ENCODE measurements at regions not wholly inside any gene's neighbourhood (a gene's known extent, or its start where the extent isn't known, plus 50 kb on each side); places are given as distances from the start of the nearest gene placed in this dataset.

- Histone ChIP-seq H3K27me3 (ENCODE audit: insufficient read depth, poor library complexity, severe bottlenecking) (no peaks in the 10 kb centered on the region), H3K27ac (ENCODE audit: poor library complexity, severe bottlenecking) (no peak overlapping the region), H3K4me1 (ENCODE audit: insufficient read depth, poor library complexity, severe bottlenecking) (no peaks in the 10 kb centered on the region), H3K36me3 (ENCODE audit: low read depth) (peaks cover 23% of the 10 kb centered on the region), H3K9me3 (ENCODE audit: severe bottlenecking) (no peaks in the 10 kb centered on the region), H3K4me3 (ENCODE audit: severe bottlenecking) (no peak overlapping the region)
- ATAC-seq (ENCODE audit: low read depth) (no peak), DNase-seq (ENCODE audit: low spot score) (no peak)
- TF ChIP-seq, protein P1, sequence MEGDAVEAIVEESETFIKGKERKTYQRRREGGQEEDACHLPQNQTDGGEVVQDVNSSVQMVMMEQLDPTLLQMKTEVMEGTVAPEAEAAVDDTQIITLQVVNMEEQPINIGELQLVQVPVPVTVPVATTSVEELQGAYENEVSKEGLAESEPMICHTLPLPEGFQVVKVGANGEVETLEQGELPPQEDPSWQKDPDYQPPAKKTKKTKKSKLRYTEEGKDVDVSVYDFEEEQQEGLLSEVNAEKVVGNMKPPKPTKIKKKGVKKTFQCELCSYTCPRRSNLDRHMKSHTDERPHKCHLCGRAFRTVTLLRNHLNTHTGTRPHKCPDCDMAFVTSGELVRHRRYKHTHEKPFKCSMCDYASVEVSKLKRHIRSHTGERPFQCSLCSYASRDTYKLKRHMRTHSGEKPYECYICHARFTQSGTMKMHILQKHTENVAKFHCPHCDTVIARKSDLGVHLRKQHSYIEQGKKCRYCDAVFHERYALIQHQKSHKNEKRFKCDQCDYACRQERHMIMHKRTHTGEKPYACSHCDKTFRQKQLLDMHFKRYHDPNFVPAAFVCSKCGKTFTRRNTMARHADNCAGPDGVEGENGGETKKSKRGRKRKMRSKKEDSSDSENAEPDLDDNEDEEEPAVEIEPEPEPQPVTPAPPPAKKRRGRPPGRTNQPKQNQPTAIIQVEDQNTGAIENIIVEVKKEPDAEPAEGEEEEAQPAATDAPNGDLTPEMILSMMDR (IDR thresholded peaks at IDR 0.05; ENCODE audit: poor library complexity, severe bottlenecking) = no peak
Observed at GRCh38 chr17:77441940-77442339, 301.2 kb downstream of the SEC14L1 start.

DNA sequence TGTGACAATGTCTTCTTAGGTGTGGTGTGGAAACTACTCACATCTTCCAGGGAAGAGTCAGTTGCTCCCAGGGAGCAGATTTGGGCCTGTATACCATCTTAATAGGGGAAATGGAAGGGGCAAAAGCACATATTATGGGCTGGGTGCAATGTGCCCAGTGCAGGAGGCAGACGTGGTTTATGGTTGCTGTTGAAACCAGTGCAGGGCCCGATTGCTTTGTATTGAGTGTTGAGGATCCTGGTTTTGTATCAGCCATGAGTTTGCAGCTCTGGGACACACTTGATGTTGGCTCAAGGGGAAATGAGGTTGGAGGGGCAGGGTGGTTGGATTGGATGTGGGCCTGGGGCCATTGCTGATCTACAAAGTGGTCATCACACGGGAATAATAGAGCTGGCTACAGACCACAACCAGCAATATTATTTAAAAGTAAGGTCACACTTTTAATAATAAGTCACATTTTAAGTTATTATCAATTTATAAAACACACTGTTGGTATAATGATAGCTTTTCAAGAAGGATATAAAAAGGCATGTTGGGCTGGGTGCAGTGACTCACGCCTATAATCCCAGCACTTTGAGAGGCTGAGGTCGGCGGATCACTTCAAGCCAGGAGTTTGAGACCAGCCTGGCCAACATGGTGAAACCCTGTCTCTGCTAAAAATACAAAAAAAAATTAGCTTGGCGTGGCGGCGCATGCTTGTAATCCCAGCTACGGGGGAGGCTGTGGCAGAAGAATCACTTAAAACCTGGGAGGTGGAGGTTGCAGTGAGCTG is 302.4 kb downstream of the SEC14L1 start:
- Histone ChIP-seq H3K27me3 (ENCODE audit: insufficient read depth, poor library complexity, severe bottlenecking) (no peaks in the 10 kb centered on the region), H3K36me3 (ENCODE audit: low read depth) (peaks cover 29% of the 10 kb centered on the region), H3K4me3 (ENCODE audit: severe bottlenecking) (no peak overlapping the region), H3K9me3 (ENCODE audit: severe bottlenecking) (no peaks in the 10 kb centered on the region), H3K4me1 (ENCODE audit: insufficient read depth, poor library complexity, severe bottlenecking) (no peaks in the 10 kb centered on the region), H3K27ac (ENCODE audit: poor library complexity, severe bottlenecking) (no peak overlapping the region)
- DNase-seq (ENCODE audit: low spot score) (no peak), ATAC-seq (ENCODE audit: low read depth) (no peak)
- TF ChIP-seq, protein P1 (IDR thresholded peaks at IDR 0.05; ENCODE audit: poor library complexity, severe bottlenecking) = no peak

- DNase-seq (ENCODE audit: low spot score) (no peak), ATAC-seq (ENCODE audit: low read depth) (no peak)
- no peak overlapping the region for H3K4me3 ChIP-seq (ENCODE audit: severe bottlenecking)
- H3K9me3 ChIP-seq (ENCODE audit: severe bottlenecking) = no peaks in the 10 kb centered on the region
- peaks cover 29% of the 10 kb centered on the region for H3K36me3 ChIP-seq (ENCODE audit: low read depth)
- TF ChIP-seq, protein P1 (IDR thresholded peaks at IDR 0.05; ENCODE audit: poor library complexity, severe bottlenecking) = no peak
- H3K27me3 ChIP-seq (ENCODE audit: insufficient read depth, poor library complexity, severe bottlenecking) = no peaks in the 10 kb centered on the region
- no peaks in the 10 kb centered on the region for H3K4me1 ChIP-seq (ENCODE audit: insufficient read depth, poor library complexity, severe bottlenecking)
- no peak overlapping the region for H3K27ac ChIP-seq (ENCODE audit: poor library complexity, severe bottlenecking)
Observed at GRCh38 chr17:77443748-77444260, 303.0 kb downstream of the SEC14L1 start.

- no peak for ATAC-seq (ENCODE audit: low read depth)
- no peak for DNase-seq (ENCODE audit: low spot score)
- H3K27me3 ChIP-seq (ENCODE audit: insufficient read depth, poor library complexity, severe bottlenecking) = no peaks in the 10 kb centered on the region
- H3K4me3 ChIP-seq (ENCODE audit: severe bottlenecking) = no peak overlapping the region
- H3K36me3 ChIP-seq (ENCODE audit: low read depth) = peaks cover 29% of the 10 kb centered on the region
- peaks cover 7% of the 10 kb centered on the region for H3K4me1 ChIP-seq (ENCODE audit: insufficient read depth, poor library complexity, severe bottlenecking)
- H3K27ac ChIP-seq (ENCODE audit: poor library complexity, severe bottlenecking) = no peak overlapping the region
- no peaks in the 10 kb centered on the region for H3K9me3 ChIP-seq (ENCODE audit: severe bottlenecking)
- TF ChIP-seq, protein P1 (IDR thresholded peaks at IDR 0.05; ENCODE audit: poor library complexity, severe bottlenecking) = no peak
Observed at GRCh38 chr17:77444628-77444983, 303.8 kb downstream of the SEC14L1 start.

Data from RWPE2 (cell line).